Thyroid gland (tissue), 4 donors: ENCODE measurements at regions not wholly inside any gene's neighbourhood (a gene's known extent, or its start where the extent isn't known, plus 50 kb on each side); places are given as distances from the start of the nearest gene placed in this dataset.

Experiments
- POLR2A ChIP-seq, 2 donors: fragments of 450-650 bp; IDR thresholded peaks; one replicate each; pipeline ENCODE4 v1.6.1; 2017; ENCODE audit warnings: antibody characterized with exemption in 2 of 2, mild to moderate bottlenecking in 2 of 2, moderate library complexity in 1 of 2
- TF ChIP-seq, protein P1 (sequence below), 6 experiments: fragments of 200-600 bp in 3 of 6; fragments of 450-650 bp in 3 of 6; sonication (generic) in 3 of 6; IDR thresholded peaks; one replicate each; pipeline ENCODE4 v1.5.1; 2016 to 2019; ENCODE audit warnings: antibody characterized with exemption in 6 of 6, mild to moderate bottlenecking in 2 of 6, inconsistent platforms in 1 of 6, moderate library complexity in 1 of 6

DNA sequence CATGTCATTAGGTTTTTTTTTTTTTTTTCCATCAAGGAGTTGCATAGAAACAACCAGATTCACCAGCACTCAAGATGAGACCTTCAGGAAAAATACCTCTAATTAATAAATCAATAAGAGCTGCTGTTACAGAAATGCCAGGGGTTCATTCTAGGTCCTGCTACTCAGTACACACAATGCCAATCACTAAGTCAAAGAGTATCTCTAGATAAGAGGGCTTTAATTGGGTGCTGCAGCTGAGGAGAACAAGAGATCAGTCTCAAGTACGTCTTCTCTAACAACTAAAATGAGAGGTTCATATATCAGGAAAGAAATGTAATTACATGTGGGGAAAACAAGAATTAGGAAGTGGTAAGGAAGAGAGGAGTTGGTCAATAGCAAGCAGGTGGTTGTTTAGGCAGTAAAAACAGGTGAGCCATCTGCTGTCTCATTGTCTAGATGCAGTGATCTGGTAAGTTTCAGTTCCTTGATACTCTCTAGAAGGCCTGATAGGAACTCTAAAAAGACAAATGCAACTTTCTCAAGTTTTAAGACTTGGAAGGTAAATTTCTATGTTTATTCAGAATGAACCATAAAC is 272.9 kb upstream of the ZWINT start:
- TF ChIP-seq, protein P1, sequence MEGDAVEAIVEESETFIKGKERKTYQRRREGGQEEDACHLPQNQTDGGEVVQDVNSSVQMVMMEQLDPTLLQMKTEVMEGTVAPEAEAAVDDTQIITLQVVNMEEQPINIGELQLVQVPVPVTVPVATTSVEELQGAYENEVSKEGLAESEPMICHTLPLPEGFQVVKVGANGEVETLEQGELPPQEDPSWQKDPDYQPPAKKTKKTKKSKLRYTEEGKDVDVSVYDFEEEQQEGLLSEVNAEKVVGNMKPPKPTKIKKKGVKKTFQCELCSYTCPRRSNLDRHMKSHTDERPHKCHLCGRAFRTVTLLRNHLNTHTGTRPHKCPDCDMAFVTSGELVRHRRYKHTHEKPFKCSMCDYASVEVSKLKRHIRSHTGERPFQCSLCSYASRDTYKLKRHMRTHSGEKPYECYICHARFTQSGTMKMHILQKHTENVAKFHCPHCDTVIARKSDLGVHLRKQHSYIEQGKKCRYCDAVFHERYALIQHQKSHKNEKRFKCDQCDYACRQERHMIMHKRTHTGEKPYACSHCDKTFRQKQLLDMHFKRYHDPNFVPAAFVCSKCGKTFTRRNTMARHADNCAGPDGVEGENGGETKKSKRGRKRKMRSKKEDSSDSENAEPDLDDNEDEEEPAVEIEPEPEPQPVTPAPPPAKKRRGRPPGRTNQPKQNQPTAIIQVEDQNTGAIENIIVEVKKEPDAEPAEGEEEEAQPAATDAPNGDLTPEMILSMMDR (IDR thresholded peaks at IDR 0.05) = no peak
- no peak for TF ChIP-seq POLR2A (IDR thresholded peaks at IDR 0.05)
